Eye (tissue), 1 donor: ENCODE measurements at regions not wholly inside any gene's neighbourhood (a gene's known extent, or its start where the extent isn't known, plus 50 kb on each side); places are given as distances from the start of the nearest gene placed in this dataset.

Experiments
- DNase-seq: peaks from one replicate; pipeline ENCODE4 v3.0.0-alpha.2; 2015

DNA sequence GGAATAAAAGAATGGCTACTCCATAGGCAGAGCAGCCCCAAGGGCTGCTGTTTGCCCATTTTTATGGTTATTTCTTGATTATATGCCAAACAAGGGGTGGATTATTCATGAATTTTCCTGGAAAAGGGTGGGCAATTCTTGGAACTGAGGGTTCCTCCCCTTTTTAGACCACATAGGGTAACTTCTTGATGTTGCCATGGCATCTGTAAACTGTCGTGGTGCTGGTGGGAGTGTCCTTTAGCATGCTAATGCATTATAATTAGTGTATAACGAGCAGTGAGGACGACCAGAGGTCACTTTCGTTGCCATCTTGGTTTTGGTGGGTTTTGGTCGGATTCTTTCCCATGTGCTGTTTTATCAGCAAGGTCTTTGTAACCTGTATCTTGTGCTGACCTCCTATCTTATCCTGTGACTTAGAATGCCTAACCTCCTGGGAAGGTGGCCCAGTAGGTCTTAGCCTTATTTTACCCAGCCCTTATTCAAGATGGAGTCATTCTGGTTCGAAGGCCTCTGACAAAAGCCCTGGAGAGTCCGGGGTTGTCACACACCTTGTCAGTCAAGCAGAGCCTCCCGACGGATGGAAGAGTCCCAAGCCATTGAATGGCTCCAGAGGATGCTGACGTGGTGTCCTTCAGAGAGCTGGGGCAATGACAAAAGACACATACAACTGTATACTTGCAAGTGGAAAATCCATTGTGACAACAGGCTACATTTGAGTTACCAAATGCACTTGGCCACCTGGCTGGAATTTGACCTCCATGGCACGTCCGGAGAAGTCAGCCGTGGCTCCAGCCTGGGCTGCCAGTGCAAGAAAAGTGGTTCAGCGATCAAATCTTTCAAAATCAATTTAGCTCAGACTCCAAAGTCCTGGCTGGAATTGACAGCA, 67.1 kb upstream of the CLINT1 start:
- peak; percentile 36 for DNase-seq

GRCh38 chr5:157924931-157925729, 66.2 kb upstream of the CLINT1 start:
- DNase-seq, result no peak

GRCh38 chr5:157924490-157924889, 65.5 kb upstream of the CLINT1 start:
- no peak for DNase-seq

DNA sequence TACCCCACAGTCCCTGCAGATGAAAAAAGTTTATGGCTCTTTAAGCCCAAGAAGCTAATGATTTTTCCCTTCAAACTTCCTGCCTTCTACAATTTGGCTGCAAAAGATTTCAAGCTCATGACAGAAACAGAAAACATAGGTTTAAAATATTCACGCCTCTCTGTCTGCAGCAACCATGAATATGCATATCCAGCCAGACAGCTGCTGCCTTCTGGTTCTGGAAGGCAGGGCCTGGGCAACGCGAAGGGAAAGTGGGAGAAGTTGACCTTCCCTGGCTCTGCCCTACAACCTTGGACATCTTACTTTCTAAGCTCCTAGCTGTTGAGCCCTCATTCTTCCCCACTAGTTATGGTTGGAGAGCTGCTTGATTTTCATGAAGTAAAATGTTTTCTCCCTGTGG, 64.8 kb upstream of the CLINT1 start:
- DNase-seq, result no peak

- DNase-seq, result no peak
Observed at GRCh38 chr5:157922026-157922425, 63.1 kb upstream of the CLINT1 start.

- DNase-seq, result no peak
Observed at GRCh38 chr5:157920828-157921170, 61.9 kb upstream of the CLINT1 start.

GRCh38 chr5:157918811-157919742, 60.1 kb upstream of the CLINT1 start:
- peak; percentile 43 for DNase-seq

DNA sequence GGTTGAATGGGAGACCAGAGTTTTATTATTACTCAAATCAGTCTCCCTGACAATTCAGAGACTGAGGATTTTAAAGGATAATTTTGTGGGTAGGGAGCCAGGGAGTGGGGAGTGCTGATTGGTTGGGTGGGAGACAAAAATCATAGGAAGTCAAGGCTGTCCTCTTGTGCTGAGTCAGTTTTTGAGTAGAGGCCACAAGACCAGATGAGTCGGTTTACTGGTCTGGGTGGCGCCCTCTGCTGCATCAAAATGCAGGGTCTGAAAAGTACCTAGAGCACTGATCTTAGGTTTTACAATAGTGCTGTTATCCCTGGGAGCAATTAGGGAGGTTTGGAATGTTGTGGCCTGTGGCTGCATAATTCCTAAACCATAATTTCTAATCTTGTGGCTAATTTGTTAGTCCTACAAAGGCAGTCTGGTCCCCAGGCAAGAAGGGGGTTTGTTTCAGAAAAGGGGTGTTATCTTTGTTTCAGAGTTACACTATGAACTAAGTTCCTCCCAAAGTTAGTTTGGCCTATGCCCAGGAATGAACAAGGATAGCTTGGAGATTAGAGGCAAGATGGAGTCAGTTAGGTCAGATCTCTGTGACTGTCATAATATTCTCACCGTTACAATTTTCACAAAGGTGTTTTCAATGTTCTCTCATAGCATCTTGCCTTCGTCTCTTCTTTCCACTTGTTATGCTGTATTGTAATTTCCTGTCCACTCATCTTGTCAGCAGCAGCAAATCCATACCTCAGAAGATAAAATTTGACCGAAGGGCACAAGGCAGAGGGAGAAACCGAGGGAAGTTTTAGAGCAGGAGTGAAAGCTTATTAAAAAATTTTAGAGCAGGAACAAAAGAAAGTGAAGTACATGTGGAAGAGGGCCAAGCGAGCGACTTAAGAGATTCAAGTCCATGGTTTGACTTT, 59.2 kb upstream of the CLINT1 start:
- DNase-seq, result peak; percentile 61

DNA sequence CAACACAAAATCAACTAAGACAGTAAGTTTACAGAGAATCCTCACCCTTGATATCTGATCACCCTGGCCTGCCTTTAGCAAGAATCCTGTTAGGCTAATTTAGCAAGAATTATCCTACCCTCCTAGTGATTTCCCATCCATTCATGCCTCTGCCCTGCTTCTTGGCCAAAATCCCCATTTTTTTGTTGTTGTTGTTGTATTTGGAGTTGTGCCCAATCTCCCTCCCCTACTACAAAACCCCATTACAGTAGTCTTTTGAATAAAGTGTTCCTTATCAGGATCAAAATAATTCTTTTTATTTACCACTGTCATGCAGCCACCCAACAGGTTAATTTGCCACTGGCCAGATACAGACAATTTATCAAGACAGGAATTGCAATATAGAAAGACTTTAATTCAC, 58.5 kb upstream of the CLINT1 start:
- no peak for DNase-seq

GRCh38 chr5:157915638-157916037, 56.7 kb upstream of the CLINT1 start:
- peak; percentile 53 for DNase-seq

GRCh38 chr5:157914151-157914788, 55.3 kb upstream of the CLINT1 start:
- peak; percentile 22 for DNase-seq

DNA sequence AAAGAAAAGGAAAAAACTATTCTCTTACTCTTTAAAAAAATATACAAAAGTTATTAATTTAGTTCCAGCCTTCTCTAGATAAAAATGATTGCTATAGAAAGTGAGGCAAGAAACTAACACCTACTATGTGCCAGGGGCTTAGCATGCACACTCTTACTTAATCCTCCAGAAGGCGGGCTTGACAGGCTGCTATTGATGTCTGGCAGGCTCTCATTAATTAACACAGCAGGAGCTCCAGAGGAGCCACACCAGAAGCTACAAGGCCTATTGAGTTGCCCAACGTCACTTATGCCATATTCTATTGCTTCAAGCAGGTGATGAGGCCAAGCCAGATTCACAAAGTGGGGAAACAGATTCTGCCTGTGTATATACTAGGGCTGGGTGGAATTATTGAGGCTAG, 54.6 kb upstream of the CLINT1 start:
- DNase-seq, result peak; percentile 86

DNA sequence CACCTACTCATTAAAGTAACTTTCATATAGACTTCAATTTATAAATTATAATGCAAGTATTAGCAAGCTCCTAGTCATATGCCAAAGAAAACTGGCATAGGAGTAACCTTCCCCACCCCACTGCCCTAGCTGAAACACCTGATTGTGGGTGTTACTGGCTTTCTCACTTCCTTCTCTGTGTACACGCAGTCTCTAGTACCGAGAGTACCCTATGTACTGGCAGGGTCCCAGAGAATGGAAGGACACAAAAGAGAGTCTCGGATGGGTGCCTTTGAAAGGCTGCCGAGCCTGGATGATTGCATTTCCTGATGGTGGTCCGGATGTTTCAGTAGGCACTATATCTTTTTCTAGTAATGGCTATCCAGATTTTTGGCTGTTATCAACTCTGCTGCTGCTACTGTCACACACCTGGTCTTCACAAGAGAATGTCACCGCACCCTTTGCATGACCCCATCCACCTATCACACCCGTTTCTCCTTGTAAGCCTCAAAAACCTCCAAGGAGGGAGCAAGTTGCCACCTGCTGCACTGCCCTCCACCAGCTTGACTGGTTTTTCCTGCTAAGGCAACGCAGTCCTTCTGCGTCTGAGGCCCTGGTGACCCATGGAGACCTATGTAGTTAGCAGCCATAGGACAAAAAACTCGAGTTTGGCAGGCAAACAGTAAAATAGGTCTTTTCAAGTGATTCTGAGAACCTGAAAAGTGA, 53.8 kb upstream of the CLINT1 start:
- peak; percentile 38 for DNase-seq

DNA sequence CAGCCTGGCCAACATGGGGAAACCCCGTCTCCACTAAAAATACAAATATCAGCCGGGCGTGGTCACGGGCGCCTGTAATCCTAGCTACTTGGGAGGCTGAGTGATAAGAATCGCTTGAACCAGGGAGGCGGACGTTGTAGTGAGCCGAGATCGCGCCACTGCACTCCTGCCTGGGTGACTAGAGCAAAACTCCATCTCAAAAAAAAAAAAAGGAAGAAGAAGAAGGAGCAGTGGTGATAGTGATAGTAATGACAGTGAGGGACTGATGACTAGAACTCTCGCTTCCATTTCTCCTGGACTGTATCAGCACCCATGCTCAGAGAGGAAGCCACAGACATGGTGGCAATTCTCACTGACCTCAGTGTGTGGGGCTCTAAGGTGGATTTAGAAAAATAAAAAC, 52.6 kb upstream of the CLINT1 start:
- DNase-seq, result no peak
